Activated CD4-positive, alpha-beta T cell treated with anti-CD3 and anti-CD28 coated beads, Interleukin-2, amount 10 ng/mL, durations not matched to agents 24 days and 14 days (primary cell): ENCODE measurements at regions not wholly inside any gene's neighbourhood (a gene's known extent, or its start where the extent isn't known, plus 50 kb on each side); places are given as distances from the start of the nearest gene placed in this dataset.

Experiments
- DNase-seq: peaks from one replicate; pipeline ENCODE4 v3.0.0; 2022
- H3K27ac Mint-ChIP-seq: one replicate; pipeline ENCODE4 v1.8.0; 2022; ENCODE audit warnings: mild to moderate bottlenecking, mixed read lengths
- H3K27me3 Mint-ChIP-seq: one replicate; pipeline ENCODE4 v1.8.0; 2022; ENCODE audit warnings: mixed read lengths
- H3K36me3 Mint-ChIP-seq: one replicate; pipeline ENCODE4 v1.8.0; 2022; ENCODE audit warnings: low read depth, mild to moderate bottlenecking, mixed read lengths
- H3K4me1 Mint-ChIP-seq: one replicate; pipeline ENCODE4 v1.8.0; 2021; ENCODE audit warnings: mixed read lengths
- H3K4me3 Mint-ChIP-seq: one replicate; pipeline ENCODE4 v1.8.0; 2022; ENCODE audit warnings: mild to moderate bottlenecking, moderate library complexity, mixed read lengths
- H3K9me3 Mint-ChIP-seq: one replicate; pipeline ENCODE4 v1.8.0; 2021; ENCODE audit warnings: mixed read lengths
- intact Hi-C: fragments of 100-400 bp; cut with micrococcal nuclease; formaldehyde crosslinking; loops from one replicate; pipeline ENCODE4 v1.15.1; 2023

DNA sequence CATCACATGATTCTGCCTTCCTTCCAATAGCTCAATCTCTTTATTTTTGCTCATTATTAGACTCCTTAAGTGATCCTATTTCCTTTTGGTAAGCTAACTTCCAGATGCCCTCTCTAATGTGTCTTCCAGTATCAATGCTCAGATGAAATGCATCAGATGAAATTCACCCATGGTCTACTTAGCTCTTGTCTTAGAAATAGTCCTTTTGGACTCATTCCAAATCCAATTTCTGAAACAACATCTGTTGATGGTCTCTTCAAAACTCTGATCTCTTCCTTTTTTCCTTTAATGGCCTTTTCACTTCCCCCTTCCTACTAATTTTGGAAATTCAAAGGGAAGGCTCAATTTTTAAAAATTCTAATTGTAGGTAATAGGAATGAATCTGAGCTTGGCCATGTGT, 81.1 kb upstream of the GREM2 start:
- DNase-seq, result no peak
- intact Hi-C loops, result no loop called here
- no peaks in the 10 kb centered on the region for H3K27me3 Mint-ChIP-seq
- H3K4me1 Mint-ChIP-seq, result no peaks in the 10 kb centered on the region
- no peaks in the 10 kb centered on the region for H3K36me3 Mint-ChIP-seq
- H3K9me3 Mint-ChIP-seq, result no peaks in the 10 kb centered on the region
- no peak overlapping the region for H3K27ac Mint-ChIP-seq
- H3K4me3 Mint-ChIP-seq, result no peak overlapping the region

GRCh38 chr1:240691909-240692705, 80.2 kb upstream of the GREM2 start:
- H3K27ac Mint-ChIP-seq, result no peak overlapping the region
- H3K4me1 Mint-ChIP-seq, result peaks cover 5% of the 10 kb centered on the region
- no peaks in the 10 kb centered on the region for H3K27me3 Mint-ChIP-seq
- H3K4me3 Mint-ChIP-seq, result no peak overlapping the region
- peak; percentile 58 for DNase-seq
- H3K36me3 Mint-ChIP-seq, result no peaks in the 10 kb centered on the region
- no peaks in the 10 kb centered on the region for H3K9me3 Mint-ChIP-seq
- intact Hi-C loops, result no loop called here

GRCh38 chr1:240691501-240691900, 79.5 kb upstream of the GREM2 start:
- DNase-seq, result no peak
- Mint-ChIP-seq H3K36me3 (no peaks in the 10 kb centered on the region), H3K4me1 (peaks cover 5% of the 10 kb centered on the region), H3K27ac (no peak overlapping the region), H3K27me3 (no peaks in the 10 kb centered on the region), H3K9me3 (no peaks in the 10 kb centered on the region), H3K4me3 (no peak overlapping the region)
- intact Hi-C loops, result no loop called here

DNA sequence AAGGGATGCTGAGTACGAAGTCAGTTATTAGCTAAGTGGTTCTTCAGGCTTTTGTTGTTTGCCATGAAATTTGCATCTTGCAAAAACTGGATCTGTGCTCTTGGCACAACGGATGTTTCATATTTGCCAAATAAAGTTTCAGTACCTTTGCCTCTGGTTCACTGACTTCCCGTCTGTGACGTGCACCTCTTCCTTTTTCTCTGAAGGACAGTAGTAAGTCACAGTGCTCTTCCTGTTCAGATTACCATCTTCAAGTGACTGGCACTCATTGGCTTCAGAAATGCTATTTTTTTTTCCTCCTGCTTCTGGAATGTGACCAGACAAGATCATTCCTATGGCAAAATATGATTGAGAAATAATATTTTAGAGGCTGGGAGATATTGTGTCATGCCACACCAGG, 75.9 kb upstream of the GREM2 start:
- Mint-ChIP-seq H3K4me1 (peaks cover 5% of the 10 kb centered on the region), H3K4me3 (no peak overlapping the region), H3K27me3 (no peaks in the 10 kb centered on the region), H3K36me3 (no peaks in the 10 kb centered on the region), H3K27ac (peak overlapping the region; percentile 29), H3K9me3 (peaks cover 3% of the 10 kb centered on the region)
- DNase-seq, result peak; percentile 64
- intact Hi-C loops, result no loop called here

DNA sequence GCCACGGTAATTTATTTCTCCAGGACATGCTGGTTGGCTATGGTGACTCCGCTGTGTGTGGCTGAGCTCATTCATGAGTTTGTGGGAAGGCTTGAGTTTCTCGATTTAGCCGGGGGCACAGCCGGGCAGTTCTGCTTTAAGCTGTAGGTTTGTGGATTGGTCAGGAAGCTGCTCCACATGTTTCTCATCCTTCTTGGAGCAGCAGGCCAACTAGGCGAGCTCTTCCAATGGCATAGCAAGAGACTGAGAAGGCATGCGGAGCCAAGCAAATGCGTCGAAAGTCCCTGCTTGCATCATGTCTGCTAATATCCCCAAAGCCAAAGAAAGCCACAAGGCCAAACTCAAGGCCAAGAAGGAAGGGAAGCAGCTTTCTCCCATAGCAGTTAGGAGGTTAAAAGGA, 71.6 kb upstream of the GREM2 start:
- Mint-ChIP-seq H3K4me1 (peaks cover 5% of the 10 kb centered on the region), H3K4me3 (no peak overlapping the region), H3K27ac (no peak overlapping the region), H3K9me3 (peaks cover 7% of the 10 kb centered on the region), H3K27me3 (no peaks in the 10 kb centered on the region), H3K36me3 (no peaks in the 10 kb centered on the region)
- intact Hi-C loops, result no loop called here
- no peak for DNase-seq

- H3K36me3 Mint-ChIP-seq, result no peaks in the 10 kb centered on the region
- no peaks in the 10 kb centered on the region for H3K27me3 Mint-ChIP-seq
- peaks cover 7% of the 10 kb centered on the region for H3K9me3 Mint-ChIP-seq
- intact Hi-C loops, result no loop called here
- H3K4me1 Mint-ChIP-seq, result peaks cover 3% of the 10 kb centered on the region
- no peak overlapping the region for H3K27ac Mint-ChIP-seq
- no peak for DNase-seq
- H3K4me3 Mint-ChIP-seq, result no peak overlapping the region
Observed at GRCh38 chr1:240682859-240683242, 70.9 kb upstream of the GREM2 start.

DNA sequence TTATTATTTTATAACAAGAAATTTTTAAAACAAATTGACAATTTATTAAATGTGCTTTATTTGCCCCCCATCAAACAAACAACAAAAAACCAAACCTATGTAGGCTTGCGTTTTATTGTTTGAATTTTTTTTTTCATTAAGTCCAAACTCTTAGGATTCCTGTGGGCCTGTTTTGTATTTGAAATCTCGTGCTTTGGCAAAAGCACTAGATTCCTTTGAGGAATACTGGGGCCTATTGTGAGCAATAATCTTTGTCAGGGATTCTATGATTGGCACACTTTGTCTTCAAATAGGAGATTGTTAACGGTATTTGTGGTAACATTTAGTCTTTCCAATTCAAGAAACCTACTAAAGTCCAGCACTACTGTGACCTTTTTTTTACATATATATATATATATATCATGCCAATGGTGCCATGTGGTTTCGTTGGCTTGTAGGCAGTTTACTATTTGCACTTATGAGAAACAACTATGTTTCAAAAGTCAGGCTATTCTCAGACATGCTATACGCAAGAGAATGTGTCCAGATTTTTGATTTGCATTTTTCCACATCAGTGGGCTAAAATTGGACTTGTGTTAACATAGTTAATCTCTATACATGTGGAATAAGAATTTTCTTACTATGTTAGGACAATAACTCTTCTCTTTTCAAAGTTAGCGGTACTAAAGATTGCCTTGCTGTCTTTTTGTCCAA, 70.4 kb upstream of the GREM2 start:
- Mint-ChIP-seq H3K4me1 (peaks cover under 1% of the 10 kb centered on the region), H3K27me3 (no peaks in the 10 kb centered on the region), H3K4me3 (no peak overlapping the region), H3K9me3 (peaks cover 7% of the 10 kb centered on the region), H3K27ac (no peak overlapping the region), H3K36me3 (no peaks in the 10 kb centered on the region)
- intact Hi-C loops, result no loop called here
- no peak for DNase-seq

DNA sequence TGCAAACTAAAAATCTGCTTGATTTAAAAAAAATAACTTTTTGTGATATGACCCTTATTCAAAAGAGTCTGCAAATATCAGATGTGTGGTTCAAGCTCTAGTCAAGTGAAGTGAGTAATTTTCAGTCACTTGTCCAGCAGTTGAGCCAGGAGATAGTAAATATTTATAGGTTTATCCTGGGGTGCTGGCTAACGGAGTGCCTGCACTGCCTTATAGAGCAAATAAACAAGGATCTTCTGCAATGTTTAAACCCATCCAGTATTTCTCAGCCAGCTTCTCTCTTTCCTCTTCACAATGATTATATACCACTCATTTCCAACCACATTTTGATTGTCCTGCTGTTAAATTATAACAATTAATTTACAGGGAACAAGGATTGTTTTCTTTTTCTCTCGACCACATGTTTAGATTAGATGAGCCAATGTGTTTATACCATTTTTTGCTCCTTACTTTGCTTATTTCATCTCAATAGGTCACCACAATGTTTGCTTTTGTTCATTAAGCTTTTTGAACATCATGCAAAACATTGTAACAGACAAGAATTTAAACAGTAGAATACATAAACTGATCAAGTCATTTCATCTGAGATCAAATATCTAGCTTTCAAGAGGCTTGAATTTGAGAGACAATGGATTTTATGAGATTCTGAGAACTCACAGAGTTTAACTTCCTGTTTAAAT, 60.3 kb upstream of the GREM2 start:
- DNase-seq, result no peak
- intact Hi-C loops, result no loop called here
- H3K9me3 Mint-ChIP-seq, result peaks cover 3% of the 10 kb centered on the region
- H3K4me1 Mint-ChIP-seq, result no peaks in the 10 kb centered on the region
- no peak overlapping the region for H3K4me3 Mint-ChIP-seq
- H3K27ac Mint-ChIP-seq, result no peak overlapping the region
- H3K36me3 Mint-ChIP-seq, result no peaks in the 10 kb centered on the region
- H3K27me3 Mint-ChIP-seq, result no peaks in the 10 kb centered on the region

DNA sequence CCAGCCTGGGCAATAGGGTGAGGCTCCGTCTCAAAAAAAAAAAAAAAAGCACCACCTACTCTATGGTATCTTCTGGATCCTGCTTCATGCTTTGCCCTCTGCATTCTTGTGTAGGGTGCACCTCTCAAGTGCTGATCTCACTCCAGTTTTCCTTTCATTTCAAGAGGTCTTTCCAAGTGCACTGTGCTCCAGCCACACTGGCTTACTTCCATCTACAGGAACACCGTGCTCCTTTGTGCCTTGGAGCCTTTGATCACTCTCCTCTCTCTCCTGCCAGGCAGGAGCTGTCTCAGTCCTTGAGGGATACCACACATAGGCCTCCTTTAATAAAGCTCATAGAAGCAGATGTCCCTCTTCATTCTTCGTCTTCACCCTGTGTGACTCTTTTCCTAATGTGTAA, 55.4 kb upstream of the GREM2 start:
- H3K4me3 Mint-ChIP-seq, result no peak overlapping the region
- H3K9me3 Mint-ChIP-seq, result no peaks in the 10 kb centered on the region
- H3K27ac Mint-ChIP-seq, result no peak overlapping the region
- H3K36me3 Mint-ChIP-seq, result no peaks in the 10 kb centered on the region
- no peak for DNase-seq
- H3K4me1 Mint-ChIP-seq, result peaks cover 6% of the 10 kb centered on the region
- intact Hi-C loops, result no loop called here
- no peaks in the 10 kb centered on the region for H3K27me3 Mint-ChIP-seq

DNA sequence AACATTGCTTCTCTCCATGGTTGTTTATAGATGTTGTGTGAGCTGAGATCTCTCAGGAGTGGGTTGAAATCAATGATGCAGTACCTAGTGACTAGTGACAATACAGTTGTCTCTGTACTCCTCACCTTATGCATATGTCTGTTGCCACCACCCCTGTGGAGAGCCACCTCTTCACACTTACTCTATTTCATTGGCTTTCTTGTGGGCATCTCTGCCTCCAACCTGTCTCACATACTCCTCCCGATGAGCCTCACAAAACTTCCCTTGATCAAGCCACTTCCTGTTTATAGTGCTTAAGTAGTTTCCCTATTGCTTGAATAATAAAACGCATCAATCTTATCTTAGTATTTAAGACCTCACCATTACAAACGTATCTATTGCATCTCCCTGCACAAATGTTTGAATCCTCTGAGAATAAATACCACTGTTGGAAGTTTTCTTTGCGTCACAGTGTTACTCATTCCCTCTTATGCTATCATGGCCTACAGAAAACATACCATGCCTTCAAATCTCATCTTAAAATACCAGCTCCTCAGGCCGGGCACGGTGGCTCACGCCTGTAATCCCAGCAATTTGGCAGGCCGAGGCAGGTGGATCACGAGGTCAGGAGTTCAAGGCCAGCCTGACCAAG, 54.7 kb upstream of the GREM2 start:
- H3K27me3 Mint-ChIP-seq, result no peaks in the 10 kb centered on the region
- H3K36me3 Mint-ChIP-seq, result no peaks in the 10 kb centered on the region
- no peak overlapping the region for H3K4me3 Mint-ChIP-seq
- peaks cover 6% of the 10 kb centered on the region for H3K4me1 Mint-ChIP-seq
- intact Hi-C loops, result no loop called here
- DNase-seq, result no peak
- no peaks in the 10 kb centered on the region for H3K9me3 Mint-ChIP-seq
- H3K27ac Mint-ChIP-seq, result no peak overlapping the region

- Mint-ChIP-seq H3K9me3 (no peaks in the 10 kb centered on the region), H3K27me3 (no peaks in the 10 kb centered on the region), H3K4me3 (no peak overlapping the region), H3K27ac (no peak overlapping the region), H3K4me1 (peaks cover 6% of the 10 kb centered on the region), H3K36me3 (no peaks in the 10 kb centered on the region)
- no peak for DNase-seq
- intact Hi-C loops, result no loop called here
Observed at GRCh38 chr1:240663169-240663879, 51.4 kb upstream of the GREM2 start.
